Epidermal melanocyte (primary cell): ENCODE measurements at regions not wholly inside any gene's neighbourhood (a gene's known extent, or its start where the extent isn't known, plus 50 kb on each side); places are given as distances from the start of the nearest gene placed in this dataset.
"Not testable (repeated sequence)": the region's sequence is repeated elsewhere in the genome, so short reads cannot be mapped to it uniquely, and the experiment has no call there.

ENCODE experiments used
- DNase-seq: peaks from one replicate; pipeline ENCODE4 v3.0.0; 2011; ENCODE audit warnings: low spot score; ENCODE audit not compliant: insufficient read length

DNA sequence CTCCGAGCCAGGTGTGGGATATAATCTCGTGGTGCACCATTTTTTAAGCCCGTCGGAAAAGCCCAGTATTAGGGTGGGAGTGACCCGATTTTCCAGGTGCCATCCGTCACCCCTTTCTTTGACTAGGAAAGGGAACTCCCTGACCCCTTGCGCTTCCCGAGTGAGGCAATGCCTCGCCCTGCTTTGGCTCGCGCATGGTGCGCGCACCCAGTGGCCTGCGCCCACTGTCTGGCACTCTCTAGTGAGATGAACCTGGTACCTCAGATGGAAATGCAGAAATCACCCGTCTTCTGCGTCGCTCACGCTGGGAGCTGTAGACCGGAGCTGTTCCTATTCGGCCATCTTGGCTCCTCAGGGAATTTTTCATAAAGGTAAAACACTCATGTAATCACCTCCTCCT, 63.9 kb downstream of the RWDD3 start:
- DNase-seq = not testable (repeated sequence)

DNA sequence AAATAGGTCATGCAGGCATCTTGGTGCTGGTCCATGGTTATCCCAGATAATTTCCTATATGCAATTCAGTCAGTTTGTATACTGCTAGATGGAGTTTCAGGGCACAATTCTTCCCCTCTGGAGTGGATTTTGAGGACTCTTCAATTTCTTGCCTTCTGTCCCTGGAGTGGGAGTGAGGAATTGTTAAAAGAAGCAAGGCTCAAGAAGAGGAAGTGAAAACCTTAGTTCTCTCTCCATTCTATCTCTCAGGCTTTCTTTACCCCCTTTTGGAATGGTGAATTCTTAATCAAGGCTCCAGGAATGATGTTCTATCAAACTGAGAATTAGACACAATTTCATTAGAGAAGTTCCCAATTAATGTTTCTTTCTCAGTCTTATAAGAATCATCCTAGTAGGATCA, 67.1 kb downstream of the RWDD3 start:
- DNase-seq = no peak

- no peak for DNase-seq
Observed at GRCh38 chr1:95301614-95302013, 67.6 kb downstream of the RWDD3 start.

DNA sequence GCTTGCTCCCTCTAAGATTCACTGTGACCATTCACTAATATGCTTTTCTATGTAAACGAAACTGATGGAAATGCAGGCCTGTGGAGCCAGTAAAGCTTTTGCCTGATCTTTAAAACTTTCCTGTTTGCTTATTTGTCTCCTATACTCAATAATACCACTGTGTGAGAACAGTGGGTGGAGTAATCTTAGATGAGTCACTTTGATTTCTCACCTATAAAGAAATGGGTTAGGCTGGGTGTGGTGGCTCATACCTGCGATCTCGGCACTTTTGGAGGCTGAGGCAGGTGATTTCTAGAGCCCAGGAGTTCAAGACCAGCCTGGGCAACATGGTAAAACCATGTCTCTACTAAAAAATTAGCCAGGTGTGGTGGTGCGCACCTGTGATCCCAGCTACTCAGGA, 70.8 kb downstream of the RWDD3 start:
- no peak for DNase-seq

GRCh38 chr1:95308276-95309030, 74.4 kb downstream of the RWDD3 start:
- no peak for DNase-seq

DNA sequence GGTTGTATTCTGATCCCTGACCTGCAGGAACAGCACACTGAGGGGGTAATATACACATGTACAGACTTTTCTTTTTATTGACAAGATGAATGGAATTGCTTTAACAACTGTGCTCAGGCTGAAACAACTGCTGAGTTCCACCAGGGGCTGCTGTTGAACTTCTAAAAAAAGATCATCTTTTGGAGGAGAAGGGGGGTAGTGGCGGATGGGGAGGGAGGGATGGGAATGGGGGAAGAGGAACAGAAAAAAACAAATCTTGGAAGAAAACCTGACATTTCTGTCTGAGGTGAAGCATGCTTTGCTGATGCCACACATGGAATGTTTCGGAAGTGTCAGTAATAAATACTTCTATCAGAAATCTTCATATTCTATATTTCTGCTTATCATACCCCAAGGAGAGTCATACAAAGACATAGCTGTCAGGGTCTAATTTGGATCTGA, 75.0 kb downstream of the RWDD3 start:
- DNase-seq = peak; percentile 33

DNA sequence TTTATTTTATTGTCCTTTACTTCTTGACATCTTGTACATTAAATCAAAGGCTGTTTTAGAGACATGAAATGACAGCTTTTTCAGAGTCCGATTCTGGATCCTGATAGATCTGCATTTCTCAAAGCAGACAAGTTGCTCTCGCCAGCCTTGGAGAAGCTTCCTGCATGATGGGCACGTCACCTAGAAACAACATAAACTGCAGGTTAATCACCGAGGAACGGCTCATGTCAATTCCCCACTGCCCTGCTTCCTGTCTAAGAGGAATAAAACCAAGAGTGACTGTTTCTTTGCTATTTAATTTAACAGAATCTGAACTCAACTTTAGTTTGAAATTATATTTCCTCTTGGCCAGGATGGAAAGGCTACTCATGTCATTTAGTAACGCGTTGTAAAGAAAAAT, 77.0 kb downstream of the RWDD3 start:
- no peak for DNase-seq

DNA sequence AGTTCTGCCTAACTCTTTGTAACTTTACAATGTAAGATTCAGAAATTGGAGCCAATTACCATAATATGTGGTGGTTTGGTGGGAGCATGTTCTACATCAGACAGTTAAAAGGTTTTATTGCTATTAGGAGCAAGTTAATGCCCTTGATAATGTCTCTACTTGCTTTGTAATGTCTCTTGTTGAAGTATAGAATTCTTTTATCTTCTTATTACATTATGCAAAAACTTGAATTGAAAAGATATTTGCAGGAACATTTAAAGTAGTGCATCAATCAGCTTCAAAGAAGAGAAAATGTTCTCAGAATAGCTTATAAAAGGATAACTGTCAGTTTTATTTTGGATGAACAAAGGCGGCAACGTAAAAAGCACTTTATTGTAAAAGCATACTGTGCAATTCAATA, 77.8 kb downstream of the RWDD3 start:
- no peak for DNase-seq

DNA sequence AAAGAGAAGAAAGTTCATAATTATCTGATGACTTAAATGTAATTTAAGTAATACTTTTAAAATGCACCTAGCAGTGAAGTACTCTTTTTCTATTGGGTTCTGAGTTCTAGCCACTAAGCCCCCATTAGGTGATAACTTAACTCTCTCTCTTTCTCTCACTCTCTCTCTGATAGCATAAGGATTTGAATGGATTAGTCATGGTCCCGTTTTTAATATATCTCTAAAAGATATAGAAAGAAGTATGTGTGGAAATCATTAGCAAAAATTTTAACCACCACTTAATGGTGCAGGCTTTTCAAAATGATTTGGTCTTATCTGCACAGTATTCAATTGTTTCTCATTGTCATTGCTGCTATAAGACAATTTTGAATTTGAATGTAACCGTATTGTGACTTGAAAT, 78.2 kb downstream of the RWDD3 start:
- DNase-seq = no peak

- no peak for DNase-seq
Observed at GRCh38 chr1:95313527-95313926, 79.5 kb downstream of the RWDD3 start.

DNA sequence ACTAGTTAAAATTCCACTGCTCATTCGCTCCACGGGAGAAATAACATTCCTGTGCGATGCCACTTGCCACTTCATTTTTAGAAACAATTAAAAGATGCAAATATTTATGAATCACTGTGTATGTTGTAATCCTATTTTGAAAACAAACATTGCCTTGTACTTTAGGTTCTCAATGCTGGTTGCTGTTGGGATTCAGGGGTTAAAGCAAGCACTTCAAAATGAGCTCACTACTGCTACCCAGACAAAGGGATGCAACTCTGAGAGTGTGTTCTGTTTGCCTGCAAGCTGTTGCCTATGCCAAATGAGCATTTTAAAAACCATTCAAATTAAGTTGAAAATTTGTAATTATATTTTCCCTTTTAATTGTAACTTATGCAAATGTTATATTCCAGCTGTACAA, 87.5 kb downstream of the RWDD3 start:
- DNase-seq = no peak

- DNase-seq = no peak
Observed at GRCh38 chr1:95323123-95323522, 89.1 kb downstream of the RWDD3 start.

GRCh38 chr1:95325349-95325748, 91.3 kb downstream of the RWDD3 start:
- no peak for DNase-seq

- DNase-seq = no peak
Observed at GRCh38 chr1:95326023-95326422, 92.0 kb downstream of the RWDD3 start.

GRCh38 chr1:95332754-95333153, 98.7 kb downstream of the RWDD3 start:
- DNase-seq = no peak

GRCh38 chr1:95339377-95339776, 105.4 kb downstream of the RWDD3 start:
- DNase-seq = no peak

GRCh38 chr1:95340061-95340460, 106.1 kb downstream of the RWDD3 start:
- no peak for DNase-seq

DNA sequence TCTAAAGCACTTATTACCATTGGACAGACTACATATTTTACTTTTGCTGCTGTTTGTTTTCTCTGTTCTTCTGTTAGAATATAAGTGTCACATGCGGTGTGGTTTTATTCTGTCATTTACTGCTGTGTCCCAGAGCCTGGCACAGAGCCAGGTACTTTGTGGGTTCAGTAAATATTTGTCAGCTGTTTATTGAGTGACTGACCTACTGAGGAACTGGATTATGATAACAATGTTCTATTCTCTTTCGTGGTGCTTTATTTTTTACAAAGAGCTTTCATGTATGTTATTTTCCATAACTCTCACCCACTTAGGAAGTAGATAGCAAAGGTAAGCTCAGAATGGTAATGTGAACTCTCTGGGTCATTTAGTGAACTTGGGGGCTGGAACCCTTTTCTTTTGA, 118.8 kb downstream of the RWDD3 start:
- DNase-seq = no peak

DNA sequence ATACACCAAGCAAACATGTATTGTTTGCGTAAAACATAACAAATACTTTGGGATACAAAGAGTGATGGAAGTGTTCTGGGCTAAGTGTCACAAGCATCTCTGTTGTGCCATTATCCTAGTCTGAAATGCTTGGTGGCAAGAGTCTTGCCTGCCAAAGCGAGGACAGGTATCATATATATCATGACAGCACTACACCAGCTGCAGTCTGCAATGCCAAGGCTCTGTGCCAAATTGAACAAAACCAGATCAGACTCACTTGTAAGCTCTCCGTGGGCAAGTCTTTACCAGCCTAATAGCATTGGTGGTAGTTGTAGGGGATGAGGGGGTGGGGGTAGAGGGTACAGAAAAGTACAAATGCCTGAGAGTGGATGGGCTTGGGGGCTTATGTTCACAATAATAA, 119.2 kb downstream of the RWDD3 start:
- DNase-seq = no peak

- no peak for DNase-seq
Observed at GRCh38 chr1:95364546-95364945, 130.5 kb downstream of the RWDD3 start.

DNA sequence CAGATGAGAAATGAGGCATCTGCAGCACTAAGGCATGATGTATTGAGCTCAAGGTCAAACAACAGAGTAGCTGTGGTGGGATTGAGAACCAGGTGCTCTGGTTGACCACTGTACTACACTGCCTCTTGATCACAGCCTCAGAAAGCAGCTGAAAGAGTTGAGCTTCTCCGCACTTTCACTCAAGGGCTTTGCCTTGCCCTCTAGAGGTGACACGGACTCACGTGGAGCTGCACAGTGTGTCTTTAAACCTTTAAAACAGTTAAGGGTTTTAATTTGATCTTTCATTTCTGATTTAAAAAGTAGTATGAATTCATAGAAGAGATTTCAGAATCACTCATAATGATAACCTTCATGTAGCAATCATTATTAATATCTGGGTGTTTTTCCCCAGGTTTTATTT, 132.5 kb downstream of the RWDD3 start:
- DNase-seq = no peak

- no peak for DNase-seq
Observed at GRCh38 chr1:95368178-95368577, 134.2 kb downstream of the RWDD3 start.

- DNase-seq = no peak
Observed at GRCh38 chr1:95369985-95370690, 136.1 kb downstream of the RWDD3 start.
